ENCODE measurements at regions not wholly inside any gene's neighbourhood (a gene's known extent, or its start where the extent isn't known, plus 50 kb on each side); places are given as distances from the start of the nearest gene placed in this dataset.

GRCh38 chr2:129754421-129754820 lies 225.0 kb upstream of the RAB6C start:
- TF ChIP-seq CTCF (IDR thresholded peaks at IDR 0.05) (no peak), EP300 (IDR thresholded peaks at IDR 0.05) (no peak)
